HG03460 (cell line): ENCODE measurements at regions not wholly inside any gene's neighbourhood (a gene's known extent, or its start where the extent isn't known, plus 50 kb on each side); places are given as distances from the start of the nearest gene placed in this dataset.
"Not testable (repeated sequence)": the region's sequence is repeated elsewhere in the genome, so short reads cannot be mapped to it uniquely, and the experiment has no call there.

Source experiments
- ATAC-seq: cut with Tn5 transposase; IDR thresholded peaks from one replicate; pipeline ENCODE4 v1.9.1; 2021; ENCODE audit not compliant: unreplicated experiment

- peak; percentile 63 for ATAC-seq
Measured at GRCh38 chr13:52565324-52565723, 76.9 kb upstream of the HNRNPA1L2 start.

- peak; percentile 70 for ATAC-seq
Measured at GRCh38 chr13:52569904-52570602, 72.2 kb upstream of the HNRNPA1L2 start.

GRCh38 chr13:52571163-52571562 is 71.1 kb upstream of the HNRNPA1L2 start:
- not testable (repeated sequence) for ATAC-seq

GRCh38 chr13:52582962-52583361 is 59.3 kb upstream of the HNRNPA1L2 start:
- ATAC-seq, result peak; percentile 83
